M059J (cell line): ENCODE measurements at regions not wholly inside any gene's neighbourhood (a gene's known extent, or its start where the extent isn't known, plus 50 kb on each side); places are given as distances from the start of the nearest gene placed in this dataset.
"Not testable (repeated sequence)": the region's sequence is repeated elsewhere in the genome, so short reads cannot be mapped to it uniquely, and the experiment has no call there.

Experiments used
- DNase-seq: peaks from one replicate; pipeline ENCODE4 v3.0.0-alpha.2; 2012; ENCODE audit warnings: low read depth

GRCh38 chr6:27136077-27136644 is 111.3 kb upstream of the PRSS16 start:
- DNase-seq = no peak

GRCh38 chr6:27136978-27137814 is 110.3 kb upstream of the PRSS16 start:
- DNase-seq = no peak

- DNase-seq = no peak
Observed at GRCh38 chr6:27138406-27138805, 109.1 kb upstream of the PRSS16 start.

GRCh38 chr6:27138837-27139755 is 108.4 kb upstream of the PRSS16 start:
- DNase-seq = no peak

- no peak for DNase-seq
Observed at GRCh38 chr6:27139756-27140579, 107.5 kb upstream of the PRSS16 start.

- no peak for DNase-seq
Observed at GRCh38 chr6:27140999-27141528, 106.4 kb upstream of the PRSS16 start.

GRCh38 chr6:27141529-27142015 is 105.9 kb upstream of the PRSS16 start:
- DNase-seq = no peak

GRCh38 chr6:27143020-27143388 is 104.5 kb upstream of the PRSS16 start:
- DNase-seq = not testable (repeated sequence)

GRCh38 chr6:27143474-27144026 is 104.0 kb upstream of the PRSS16 start:
- DNase-seq = no peak

- no peak for DNase-seq
Observed at GRCh38 chr6:27144740-27145079, 102.8 kb upstream of the PRSS16 start.

- peak; percentile 96 for DNase-seq
Observed at GRCh38 chr6:27145731-27146455, 101.6 kb upstream of the PRSS16 start.

- DNase-seq = not testable (repeated sequence)
Observed at GRCh38 chr6:27146456-27146705, 101.1 kb upstream of the PRSS16 start.

GRCh38 chr6:27146706-27147505 is 100.6 kb upstream of the PRSS16 start:
- DNase-seq = peak; percentile 100

GRCh38 chr6:27148404-27148795 is 99.1 kb upstream of the PRSS16 start:
- DNase-seq = peak; percentile 75

GRCh38 chr6:27149150-27149549 is 98.4 kb upstream of the PRSS16 start:
- no peak for DNase-seq

- DNase-seq = no peak
Observed at GRCh38 chr6:27154696-27155095, 92.8 kb upstream of the PRSS16 start.

GRCh38 chr6:27156874-27157458 is 90.5 kb upstream of the PRSS16 start:
- no peak for DNase-seq

- DNase-seq = peak; percentile 85
Observed at GRCh38 chr6:27157459-27158315, 89.8 kb upstream of the PRSS16 start.
